ENCODE measurements at regions not wholly inside any gene's neighbourhood (a gene's known extent, or its start where the extent isn't known, plus 50 kb on each side); places are given as distances from the start of the nearest gene placed in this dataset.

GRCh38 chr12:58316926-58317325, 375.6 kb downstream of the ATP23 start:
- no peaks in the 10 kb centered on the region for H3K9me3 ChIP-seq (ENCODE audit: insufficient read depth, low read length)
- H3K27ac ChIP-seq (ENCODE audit: low read depth, low read length), result no peak overlapping the region
- no peaks in the 10 kb centered on the region for H3K27me3 ChIP-seq (ENCODE audit: low read length)
- no peaks in the 10 kb centered on the region for H3F3A ChIP-seq (ENCODE audit: insufficient read depth)
- TF ChIP-seq EZH2phosphoT487 (conservative IDR thresholded peaks at IDR 0.05; ENCODE audit: low read length), result no peak
- no peak for TF ChIP-seq CTCF (IDR thresholded peaks at IDR 0.05; ENCODE audit: insufficient read depth, low read length, poor library complexity, severe bottlenecking)
- H4K20me1 ChIP-seq (ENCODE audit: low read depth, low read length), result no peaks in the 10 kb centered on the region
- no peaks in the 10 kb centered on the region for H3K36me3 ChIP-seq (ENCODE audit: low read length)
- H3K9me2 ChIP-seq (replicated peaks; ENCODE audit: insufficient read depth, low read length), result no peaks in the 10 kb centered on the region
- H3K4me2 ChIP-seq (ENCODE audit: low read depth, low read length, poor library complexity, severe bottlenecking), result no peak overlapping the region
- no peak overlapping the region for H3K9ac ChIP-seq (ENCODE audit: low read length)
- no peak overlapping the region for H3K4me3 ChIP-seq (ENCODE audit: insufficient read depth, low read length, poor library complexity, severe bottlenecking)
- H2AFZ ChIP-seq (ENCODE audit: low read depth, low read length, severe bottlenecking), result no peak overlapping the region
- no peaks in the 10 kb centered on the region for H3K79me2 ChIP-seq (ENCODE audit: insufficient read depth, low read length)

- Histone ChIP-seq H3F3A (ENCODE audit: insufficient read depth) (no peaks in the 10 kb centered on the region), H4K20me1 (ENCODE audit: low read depth, low read length) (no peaks in the 10 kb centered on the region), H3K27me3 (ENCODE audit: low read length) (no peaks in the 10 kb centered on the region), H3K4me2 (ENCODE audit: low read depth, low read length, poor library complexity, severe bottlenecking) (no peak overlapping the region), H2AFZ (ENCODE audit: low read depth, low read length, severe bottlenecking) (no peak overlapping the region), H3K9me2 (replicated peaks; ENCODE audit: insufficient read depth, low read length) (no peaks in the 10 kb centered on the region), H3K4me3 (ENCODE audit: insufficient read depth, low read length, poor library complexity, severe bottlenecking) (no peak overlapping the region), H3K9me3 (ENCODE audit: insufficient read depth, low read length) (no peaks in the 10 kb centered on the region), H3K36me3 (ENCODE audit: low read length) (no peaks in the 10 kb centered on the region), H3K9ac (ENCODE audit: low read length) (no peak overlapping the region), H3K79me2 (ENCODE audit: insufficient read depth, low read length) (no peaks in the 10 kb centered on the region), H3K27ac (ENCODE audit: low read depth, low read length) (no peak overlapping the region)
- TF ChIP-seq CTCF (IDR thresholded peaks at IDR 0.05; ENCODE audit: insufficient read depth, low read length, poor library complexity, severe bottlenecking), result no peak
- no peak for TF ChIP-seq EZH2phosphoT487 (conservative IDR thresholded peaks at IDR 0.05; ENCODE audit: low read length)
Observed at GRCh38 chr12:58321414-58321813, 380.0 kb downstream of the ATP23 start.

GRCh38 chr12:58323676-58324075, 382.3 kb downstream of the ATP23 start:
- Histone ChIP-seq H3K36me3 (ENCODE audit: low read length) (no peaks in the 10 kb centered on the region), H2AFZ (ENCODE audit: low read depth, low read length, severe bottlenecking) (no peak overlapping the region), H3K4me2 (ENCODE audit: low read depth, low read length, poor library complexity, severe bottlenecking) (no peak overlapping the region), H3K9me3 (ENCODE audit: insufficient read depth, low read length) (no peaks in the 10 kb centered on the region), H4K20me1 (ENCODE audit: low read depth, low read length) (no peaks in the 10 kb centered on the region), H3K9ac (ENCODE audit: low read length) (no peak overlapping the region), H3K27ac (ENCODE audit: low read depth, low read length) (no peak overlapping the region), H3K4me3 (ENCODE audit: insufficient read depth, low read length, poor library complexity, severe bottlenecking) (no peak overlapping the region), H3K9me2 (replicated peaks; ENCODE audit: insufficient read depth, low read length) (no peaks in the 10 kb centered on the region), H3K27me3 (ENCODE audit: low read length) (no peaks in the 10 kb centered on the region), H3K79me2 (ENCODE audit: insufficient read depth, low read length) (no peaks in the 10 kb centered on the region), H3F3A (ENCODE audit: insufficient read depth) (no peaks in the 10 kb centered on the region)
- TF ChIP-seq CTCF (IDR thresholded peaks at IDR 0.05; ENCODE audit: insufficient read depth, low read length, poor library complexity, severe bottlenecking), result no peak
- no peak for TF ChIP-seq EZH2phosphoT487 (conservative IDR thresholded peaks at IDR 0.05; ENCODE audit: low read length)
